ENCODE measurements at regions not wholly inside any gene's neighbourhood (a gene's known extent, or its start where the extent isn't known, plus 50 kb on each side); places are given as distances from the start of the nearest gene placed in this dataset.

- TF ChIP-seq CTCF (IDR thresholded peaks at IDR 0.05) (no peak), EP300 (IDR thresholded peaks at IDR 0.05) (no peak)
Observed at GRCh38 chr6:23637296-23637695, 488.7 kb upstream of the NRSN1 start.

All from stomach (tissue), 4 donors.